ENCODE measurements at regions not wholly inside any gene's neighbourhood (a gene's known extent, or its start where the extent isn't known, plus 50 kb on each side); places are given as distances from the start of the nearest gene placed in this dataset.

DNA sequence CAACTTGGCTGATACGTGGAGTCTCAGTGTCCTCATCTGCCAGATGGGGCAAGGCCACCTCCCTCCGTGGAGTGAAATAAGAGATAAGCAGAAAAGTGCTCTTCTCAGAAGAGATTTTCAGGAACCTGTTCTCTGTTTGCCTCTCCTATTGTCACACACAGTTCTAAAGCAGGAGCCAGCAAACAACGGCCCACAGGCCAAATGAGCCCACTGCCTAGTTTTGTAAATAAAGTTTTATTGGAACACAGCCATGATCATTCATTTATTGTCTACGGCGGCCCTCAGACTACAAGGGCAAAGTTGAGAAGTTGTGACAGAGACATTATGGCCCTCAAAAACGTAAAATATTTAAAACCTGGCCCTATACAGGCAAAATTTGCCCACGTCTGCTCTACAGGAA, 256.8 kb upstream of the IGF1R start:
- TF ChIP-seq CTCF (IDR thresholded peaks at IDR 0.05) (no peak), POLR2AphosphoS5 (IDR thresholded peaks at IDR 0.05) (no peak), POLR2A (IDR thresholded peaks at IDR 0.05) (no peak), EP300 (IDR thresholded peaks at IDR 0.05) (no peak)

Data from sigmoid colon (tissue), 4 donors.